Brain pericyte (primary cell): ENCODE measurements at regions not wholly inside any gene's neighbourhood (a gene's known extent, or its start where the extent isn't known, plus 50 kb on each side); places are given as distances from the start of the nearest gene placed in this dataset.

Experiments
- DNase-seq: peaks from one replicate; pipeline ENCODE4 v3.0.0-alpha.2; 2012; ENCODE audit warnings: low read depth, low spot score

DNA sequence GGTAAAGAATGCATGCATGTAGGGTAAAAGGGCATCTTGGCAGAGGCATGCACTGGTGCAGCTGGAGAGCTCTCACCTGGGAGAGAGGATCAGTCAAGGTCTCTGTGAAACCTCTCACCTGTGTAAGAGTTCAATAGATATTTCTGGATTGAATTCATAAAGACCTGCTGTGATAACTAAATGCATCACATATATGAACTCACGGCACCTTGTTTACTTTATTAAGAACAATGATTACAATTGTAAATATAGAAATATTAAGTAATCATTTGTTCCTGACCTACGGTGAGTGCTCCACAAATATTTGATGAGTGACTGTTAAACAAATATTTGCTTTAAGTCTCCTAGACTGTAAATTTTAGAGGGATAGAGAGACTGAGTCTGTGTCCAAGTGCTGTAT is 85.9 kb upstream of the PAQR3 start:
- DNase-seq, result no peak

DNA sequence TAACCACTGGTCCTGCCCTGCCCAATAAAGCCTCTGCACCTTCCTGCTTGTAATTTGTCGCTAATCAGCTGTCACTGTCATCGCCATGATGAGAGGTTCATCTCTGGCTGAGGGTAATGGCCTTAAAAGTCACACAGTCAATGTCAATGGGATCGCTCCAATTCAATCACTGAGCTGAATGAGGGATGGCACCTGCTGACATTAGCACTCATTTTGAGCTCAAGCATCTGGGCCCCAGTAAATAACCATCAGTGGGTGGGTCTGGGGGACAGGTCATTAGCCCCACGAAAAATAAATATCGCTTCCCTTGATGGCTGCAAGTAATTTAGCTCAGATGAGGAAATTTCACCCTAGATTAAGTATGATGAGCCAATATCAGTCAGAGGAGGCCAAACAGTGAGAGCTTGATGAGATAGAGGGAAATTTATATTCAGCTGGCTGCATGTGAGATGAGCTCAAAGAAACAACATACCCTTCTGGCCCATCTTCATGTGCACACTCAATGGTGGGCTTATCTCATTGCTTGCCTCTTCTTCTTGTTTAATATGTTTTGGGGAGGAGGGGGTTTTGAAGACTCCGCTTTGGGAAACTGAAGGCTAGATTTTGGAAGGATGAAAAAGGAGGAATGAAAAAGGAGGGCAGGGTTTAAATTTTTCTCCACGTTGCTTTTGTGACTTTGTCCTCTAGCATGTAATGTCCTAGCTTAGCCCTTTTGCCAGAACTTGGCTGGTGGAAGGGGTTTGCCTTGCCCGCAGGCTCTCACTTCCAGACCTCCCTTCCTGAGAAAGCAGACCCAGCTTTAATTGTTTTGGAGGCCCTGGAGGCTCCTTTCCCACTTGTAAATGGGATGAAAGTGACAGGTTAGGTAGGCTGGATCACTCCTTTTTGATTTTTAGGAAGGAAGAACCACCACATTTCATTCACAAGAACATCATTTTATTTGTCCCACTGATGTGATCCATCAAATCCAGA is 84.8 kb upstream of the PAQR3 start:
- DNase-seq, result no peak

DNA sequence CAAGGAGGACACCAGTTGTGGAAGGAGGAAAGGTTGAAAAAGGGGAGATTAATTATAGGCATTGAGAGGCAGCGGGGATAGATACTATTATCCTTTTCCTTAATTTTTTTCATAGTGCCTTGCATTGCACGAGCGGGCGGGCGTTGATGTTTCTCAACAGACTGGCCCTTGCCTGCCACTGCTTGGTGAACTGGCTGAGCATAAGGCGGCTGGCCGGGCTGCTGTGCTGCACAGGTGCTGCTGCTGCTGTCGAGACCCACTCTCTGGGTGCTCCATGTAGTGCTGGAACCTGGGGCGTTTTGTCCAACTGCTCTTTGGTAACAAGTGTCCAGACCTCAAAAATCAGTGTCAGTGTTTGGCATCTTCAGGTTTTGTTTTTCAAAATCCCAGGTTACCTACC is 83.3 kb upstream of the PAQR3 start:
- DNase-seq, result no peak

DNA sequence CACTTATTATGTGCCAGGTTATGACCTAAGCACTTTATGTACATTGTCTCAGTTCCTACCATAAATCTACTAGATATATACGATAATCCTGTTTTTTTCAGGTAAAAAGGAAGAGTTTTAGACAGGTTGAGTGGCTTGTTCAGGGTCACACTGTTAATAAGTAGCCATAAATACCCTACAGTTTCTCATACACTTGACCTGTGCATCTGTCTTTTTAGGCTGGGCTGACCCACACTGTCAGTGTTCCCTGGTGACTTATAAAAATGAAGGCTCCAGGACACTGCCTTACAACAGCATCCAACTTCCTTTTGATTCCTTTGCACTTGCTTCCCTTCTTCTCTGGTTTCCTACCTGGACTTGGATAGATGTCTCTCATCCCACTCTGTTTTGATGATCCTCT is 78.2 kb upstream of the PAQR3 start:
- DNase-seq, result no peak

DNA sequence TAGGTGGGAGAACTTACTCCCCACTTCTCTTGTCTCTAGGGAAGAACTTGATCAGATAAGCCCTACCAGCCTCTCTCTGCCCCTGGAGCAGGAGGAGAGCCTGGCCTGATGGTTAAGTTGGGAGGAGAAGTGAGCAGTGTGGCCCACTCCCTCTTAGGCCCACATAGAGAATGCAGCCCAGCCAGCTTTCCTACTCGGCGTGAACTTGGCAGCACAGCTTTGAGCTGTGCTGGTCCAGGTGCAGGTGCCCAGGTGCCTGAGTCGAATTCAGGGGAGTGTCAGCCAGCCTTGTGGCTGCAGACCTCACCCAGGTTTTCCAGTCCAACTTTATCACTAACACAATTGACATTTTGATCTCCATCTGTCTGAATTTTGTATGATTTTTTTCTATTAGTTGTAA is 77.6 kb upstream of the PAQR3 start:
- no peak for DNase-seq

DNA sequence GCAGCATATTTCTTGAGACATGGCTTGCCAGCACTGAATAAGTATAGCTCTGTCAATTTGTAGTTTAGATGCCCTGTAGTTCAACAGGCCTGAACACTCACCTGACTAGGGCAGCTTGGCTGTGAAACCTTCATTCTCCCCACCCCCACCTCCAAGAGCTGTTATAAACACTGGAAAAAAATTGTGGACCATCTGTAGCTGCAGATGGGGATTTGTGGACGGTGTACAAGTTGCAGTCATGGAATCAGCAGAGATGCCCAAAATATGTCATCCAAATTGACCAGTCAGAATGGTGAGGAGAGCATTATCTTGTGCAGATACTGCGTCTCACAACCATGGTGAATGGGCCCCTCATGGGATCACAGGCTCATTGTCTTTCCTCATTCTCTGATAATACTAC is 76.2 kb upstream of the PAQR3 start:
- no peak for DNase-seq

DNA sequence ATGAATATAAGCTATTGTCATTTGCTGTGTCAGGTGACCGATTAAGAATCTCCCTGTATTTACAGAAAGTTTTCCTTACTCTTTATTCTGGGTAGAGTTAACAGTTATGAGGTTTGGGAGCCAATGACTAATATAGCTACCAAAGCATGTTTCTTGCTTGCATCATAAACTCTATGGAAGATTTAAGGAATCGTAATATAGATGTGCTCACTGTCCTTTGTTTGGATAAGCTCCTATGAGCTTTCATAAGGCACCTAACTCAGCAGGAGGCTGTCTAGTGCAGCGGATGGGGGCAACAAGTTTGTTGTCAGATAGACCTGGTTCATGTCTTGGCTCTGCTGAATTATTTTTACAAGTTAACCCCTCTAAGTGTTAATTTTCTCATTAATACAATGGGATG is 75.0 kb upstream of the PAQR3 start:
- no peak for DNase-seq

DNA sequence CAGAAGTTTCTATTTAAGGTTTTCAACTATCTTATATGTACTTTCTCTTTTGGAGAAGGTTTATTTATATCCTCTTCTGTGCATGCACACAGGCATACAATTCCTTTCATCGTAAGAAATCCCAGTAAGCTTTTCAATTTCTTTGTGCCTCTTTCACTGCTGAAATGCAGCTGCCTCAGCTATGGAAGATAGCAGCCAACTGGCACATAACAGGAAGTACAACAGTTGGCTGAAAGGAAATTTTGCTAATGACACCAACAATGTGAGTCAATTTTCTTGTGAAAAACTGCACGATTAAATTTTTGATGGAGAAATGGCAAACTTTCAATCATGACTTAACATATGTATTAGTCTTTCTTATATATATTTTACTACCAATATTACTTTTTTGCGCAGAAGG is 74.5 kb upstream of the PAQR3 start:
- no peak for DNase-seq

DNA sequence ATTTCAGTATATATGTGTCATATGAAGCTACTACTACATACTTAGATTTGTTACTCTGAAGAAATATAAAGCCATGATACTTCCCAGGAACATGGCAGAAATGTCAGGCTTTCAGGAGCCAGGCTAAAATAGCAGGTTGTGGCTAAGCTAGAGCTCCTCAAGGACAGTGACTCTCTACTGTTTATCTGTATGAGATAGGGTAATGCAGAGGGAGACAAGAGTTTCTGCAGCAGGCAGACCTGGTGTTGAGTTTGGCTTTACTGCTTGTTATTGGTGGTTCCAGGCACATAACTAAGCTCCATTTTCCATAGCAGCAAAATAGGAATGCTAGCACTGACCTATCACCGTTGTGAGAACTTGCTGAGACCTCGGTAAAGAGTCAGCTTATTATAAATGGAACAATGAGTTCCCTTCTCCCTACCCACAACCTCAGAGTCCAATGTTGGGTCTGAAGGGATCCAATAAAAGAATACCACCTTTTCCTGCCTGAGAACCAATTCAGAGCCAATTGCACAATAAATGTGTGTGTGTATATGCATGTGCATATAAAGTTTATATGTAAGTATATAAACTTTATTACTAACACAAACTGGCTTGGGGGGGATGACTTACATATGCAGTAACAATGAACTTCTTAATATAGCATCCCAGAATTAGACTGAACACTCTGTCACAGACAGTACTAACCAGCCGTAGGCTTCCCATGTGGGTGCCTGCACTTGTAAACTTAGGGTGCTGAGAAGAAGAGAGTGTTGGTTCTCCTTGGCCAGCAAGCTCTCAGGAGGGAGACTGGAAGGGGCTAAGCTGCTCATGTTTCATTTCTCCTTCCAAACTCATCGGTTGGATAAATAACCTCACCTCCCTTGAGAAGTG is 51.9 kb upstream of the PAQR3 start:
- no peak for DNase-seq

DNA sequence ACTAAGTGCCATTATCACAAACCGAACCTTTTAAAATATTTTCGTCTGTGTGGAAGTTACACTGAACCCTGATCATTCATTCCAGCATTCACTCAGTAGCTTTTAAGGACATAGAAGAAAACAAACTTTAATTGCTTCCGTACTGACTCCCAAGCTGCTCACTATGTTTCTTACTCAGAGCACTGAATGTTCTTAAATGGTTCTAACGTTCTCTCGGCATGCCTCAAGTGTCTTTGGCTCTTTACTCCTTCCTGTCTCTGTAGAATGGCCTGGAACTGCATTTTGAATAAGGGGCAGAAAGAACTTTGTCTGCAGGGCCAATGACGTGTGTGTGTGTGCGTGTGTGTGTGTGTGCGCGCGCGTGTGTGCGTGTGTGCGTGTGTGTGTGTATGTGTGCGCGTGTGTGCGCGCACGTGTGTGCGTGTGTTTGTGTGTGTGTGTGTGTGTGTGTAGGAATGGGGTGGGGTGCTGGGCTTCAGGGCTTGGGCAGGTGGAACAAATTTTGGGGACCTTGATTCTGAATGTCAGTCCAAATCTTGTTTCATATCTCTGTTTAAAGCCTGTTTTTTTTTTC is 50.5 kb upstream of the PAQR3 start:
- DNase-seq, result no peak
